Prostate gland (tissue), 2 donors: ENCODE measurements at regions not wholly inside any gene's neighbourhood (a gene's known extent, or its start where the extent isn't known, plus 50 kb on each side); places are given as distances from the start of the nearest gene placed in this dataset.
"Not testable (repeated sequence)": the region's sequence is repeated elsewhere in the genome, so short reads cannot be mapped to it uniquely, and the experiment has no call there.

Source experiments
- DNase-seq: peaks from one replicate; pipeline ENCODE4 v3.0.0-alpha.2; 2019; ENCODE audit warnings: low spot score
- H3K27ac ChIP-seq, 2 donors: fragments of 200-600 bp; sonication (generic); 2 replicates each; pipeline ENCODE4 v1.5.1; 2017 to 2019
- H3K27me3 ChIP-seq: fragments of 200-600 bp; sonication (generic); replicated peaks from 2 replicates; pipeline ENCODE4 v1.5.1; 2019; ENCODE audit not compliant: insufficient read depth
- H3K36me3 ChIP-seq, 2 donors: fragments of 200-600 bp; sonication (generic); 1 replicate in 1 of 2; 2 replicates in 1 of 2; pipeline versions ENCODE4 v1.5.1 to v1.8.1; 2017 to 2019
- H3K4me1 ChIP-seq: fragments of 200-600 bp; sonication (generic); replicated peaks from 2 replicates; pipeline ENCODE4 v1.5.1; 2019
- H3K4me3 ChIP-seq, 2 donors: fragments of 200-600 bp; sonication (generic); 2 replicates each; pipeline ENCODE4 v1.5.1; 2017 to 2019
- H3K9me3 ChIP-seq: fragments of 200-600 bp; sonication (generic); 2 replicates; pipeline ENCODE4 v1.5.1; 2017
- CTCF ChIP-seq, 4 experiments: fragments of 200-600 bp in 2 of 4; fragments of 450-650 bp in 2 of 4; sonication (generic) in 2 of 4; IDR thresholded peaks; 1 replicate in 3 of 4; 2 replicates in 1 of 4; pipeline ENCODE4 v1.5.1; 2016 to 2019; ENCODE audit warnings: antibody characterized with exemption in 4 of 4, mild to moderate bottlenecking in 2 of 4, moderate library complexity in 2 of 4
- POLR2A ChIP-seq: fragments of 450-650 bp; IDR thresholded peaks from one replicate; pipeline ENCODE4 v1.6.1; 2016; ENCODE audit warnings: antibody characterized with exemption, mild to moderate bottlenecking
- POLR2AphosphoS5 ChIP-seq: sonication (generic); formaldehyde crosslinking; IDR thresholded peaks from one replicate; pipeline ENCODE4 v1.6.1; 2017; ENCODE audit warnings: antibody characterized with exemption
- WGBS: methylation state at CpG from one replicate; pipeline ENCODE4 v1.1.5; 2018; 5-methylcytosine and 5-hydroxymethylcytosine counted together
- intact Hi-C: fragments of 100-400 bp; cut with DNase I; formaldehyde crosslinking; loops from one replicate; pipeline ENCODE4 v1.14.2; 2022

DNA sequence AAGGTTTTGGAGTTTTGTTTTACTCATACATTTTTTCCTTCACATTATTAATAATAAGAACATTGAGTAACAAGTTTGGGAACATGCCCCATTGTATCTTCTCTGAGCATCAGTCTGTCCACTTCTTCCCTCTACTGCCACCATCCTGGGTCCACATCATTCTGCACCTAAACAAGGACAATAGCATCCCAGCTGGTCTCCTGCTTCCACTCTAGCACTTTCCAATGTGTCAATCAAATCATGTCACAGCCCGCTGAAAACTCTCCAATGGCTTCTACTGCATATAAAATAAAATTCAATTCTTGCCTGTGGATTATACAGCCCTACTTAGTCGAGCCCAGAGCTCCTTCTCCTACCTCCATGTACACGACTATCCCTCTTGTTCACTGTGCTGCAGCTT, 66.8 kb upstream of the RBPJ start:
- no peak overlapping the region for H3K27ac ChIP-seq
- no peaks in the 10 kb centered on the region for H3K27me3 ChIP-seq
- intact Hi-C loops = no loop called here
- H3K4me1 ChIP-seq = no peaks in the 10 kb centered on the region
- no peaks in the 10 kb centered on the region for H3K9me3 ChIP-seq
- no peak for DNase-seq
- TF ChIP-seq CTCF (IDR thresholded peaks at IDR 0.05) (no peak), POLR2A (no peak), POLR2AphosphoS5 (no peak)
- H3K36me3 ChIP-seq = no peaks in the 10 kb centered on the region
- 79% methylated on average over 3 of the region's 3 CpGs for WGBS
- H3K4me3 ChIP-seq = no peak overlapping the region

- no peaks in the 10 kb centered on the region for H3K9me3 ChIP-seq
- H3K36me3 ChIP-seq = no peaks in the 10 kb centered on the region
- 18% methylated on average over 1 of the region's 1 CpG for WGBS
- intact Hi-C loops = no loop called here
- H3K27me3 ChIP-seq = no peaks in the 10 kb centered on the region
- no peak for DNase-seq
- no peaks in the 10 kb centered on the region for H3K4me1 ChIP-seq
- H3K27ac ChIP-seq = no peak overlapping the region
- no peak for TF ChIP-seq POLR2A
- H3K4me3 ChIP-seq = no peak overlapping the region
Measured at GRCh38 chr4:26255989-26256388, 64.8 kb upstream of the RBPJ start.

- DNase-seq, H3K27ac ChIP-seq, intact Hi-C loops, H3K4me1 ChIP-seq, H3K4me3 ChIP-seq, H3K36me3 ChIP-seq, H3K27me3 ChIP-seq, H3K9me3 ChIP-seq: not testable (repeated sequence)
- WGBS = 96% methylated on average over 2 of the region's 2 CpGs
Measured at GRCh38 chr4:26257444-26257843, 63.4 kb upstream of the RBPJ start.

GRCh38 chr4:26257850-26258249, 63.0 kb upstream of the RBPJ start:
- Histone ChIP-seq H3K36me3 (no peaks in the 10 kb centered on the region), H3K4me1 (no peaks in the 10 kb centered on the region), H3K27me3 (no peaks in the 10 kb centered on the region), H3K9me3 (no peaks in the 10 kb centered on the region), H3K4me3 (no peak overlapping the region), H3K27ac (no peak overlapping the region)
- intact Hi-C loops = no loop called here
- no peak for DNase-seq
- WGBS = 89% methylated on average over 2 of the region's 2 CpGs
- TF ChIP-seq POLR2AphosphoS5 = no peak

DNA sequence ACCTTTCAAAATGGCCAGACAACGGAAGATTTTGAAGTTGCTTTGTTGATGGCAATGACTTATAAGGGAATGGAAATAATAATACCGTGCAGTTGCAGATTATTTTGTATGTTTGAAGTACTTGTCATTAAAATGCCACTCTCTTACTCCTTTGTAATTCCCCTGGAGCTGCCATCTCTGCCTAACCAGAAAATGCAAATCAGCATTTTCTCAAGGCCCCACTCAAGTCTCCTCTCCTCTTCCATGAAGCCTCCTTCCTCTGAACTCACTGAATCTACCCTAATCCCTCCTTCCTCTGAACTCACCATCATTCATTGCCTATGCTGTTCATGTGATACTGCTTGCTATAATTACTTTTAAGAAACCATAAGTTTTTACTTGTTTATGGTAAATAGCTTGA, 60.2 kb upstream of the RBPJ start:
- 83% methylated on average over 2 of the region's 2 CpGs for WGBS
- no peaks in the 10 kb centered on the region for H3K36me3 ChIP-seq
- no peak for TF ChIP-seq CTCF (IDR thresholded peaks at IDR 0.05)
- no peak for TF ChIP-seq POLR2A
- no peak for TF ChIP-seq POLR2AphosphoS5
- intact Hi-C loops = loop anchor here (10.0 kb wide), 1 partner anchor 54 kb away; no protein-coding TSS in a partner anchor
- no peaks in the 10 kb centered on the region for H3K27me3 ChIP-seq
- no peak overlapping the region for H3K4me3 ChIP-seq
- no peaks in the 10 kb centered on the region for H3K9me3 ChIP-seq
- no peaks in the 10 kb centered on the region for H3K4me1 ChIP-seq
- DNase-seq = no peak
- H3K27ac ChIP-seq = no peak overlapping the region

DNA sequence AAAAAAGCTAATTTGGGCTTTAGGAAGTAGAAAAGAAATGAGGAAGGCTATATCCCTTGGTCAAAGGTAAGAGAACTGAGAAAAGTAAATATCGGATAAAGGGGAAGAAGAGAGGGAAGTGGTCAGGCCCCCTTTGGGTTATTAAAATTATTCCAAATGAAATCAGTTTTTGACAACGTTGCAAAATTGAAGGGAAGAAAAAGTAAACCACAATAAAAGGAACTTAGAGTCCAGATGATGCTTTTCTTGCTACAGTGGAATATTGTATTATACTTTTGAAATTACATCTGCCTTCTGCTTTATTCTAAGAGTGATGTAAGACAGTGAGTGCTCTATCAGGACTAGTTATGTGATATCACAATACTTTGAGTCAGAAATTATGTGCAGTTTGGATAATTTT, 59.4 kb upstream of the RBPJ start:
- H3K4me3 ChIP-seq = no peak overlapping the region
- WGBS = 65% methylated on average over 2 of the region's 2 CpGs
- DNase-seq = no peak
- H3K36me3 ChIP-seq = no peaks in the 10 kb centered on the region
- H3K4me1 ChIP-seq = no peaks in the 10 kb centered on the region
- TF ChIP-seq POLR2AphosphoS5 = no peak
- no peak for TF ChIP-seq CTCF (IDR thresholded peaks at IDR 0.05)
- no peak for TF ChIP-seq POLR2A
- no peaks in the 10 kb centered on the region for H3K27me3 ChIP-seq
- H3K9me3 ChIP-seq = no peaks in the 10 kb centered on the region
- no peak overlapping the region for H3K27ac ChIP-seq
- intact Hi-C loops = loop anchor here (10.0 kb wide), 1 partner anchor 53 kb away; no protein-coding TSS in a partner anchor
